ENCODE measurements at regions not wholly inside any gene's neighbourhood (a gene's known extent, or its start where the extent isn't known, plus 50 kb on each side); places are given as distances from the start of the nearest gene placed in this dataset.

DNA sequence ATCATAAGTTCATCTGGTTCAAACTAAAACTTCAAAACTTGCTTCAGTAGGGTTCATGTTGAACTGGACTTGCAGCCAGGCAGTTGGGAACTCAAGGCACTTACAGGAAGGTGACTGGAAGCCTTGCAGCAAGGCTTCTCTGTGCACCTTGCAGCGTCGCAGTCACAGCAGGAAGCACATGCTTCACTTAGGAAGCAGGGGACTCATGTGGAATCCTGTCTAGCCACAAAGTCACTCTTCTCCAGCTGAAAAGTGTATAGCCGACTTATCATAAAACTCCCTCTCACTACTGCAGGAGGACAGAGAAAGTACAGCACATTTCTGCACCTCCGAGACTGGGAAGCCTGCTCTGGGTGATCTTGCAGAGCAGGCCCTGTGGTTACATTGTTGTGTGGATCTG is 114.0 kb upstream of the PRB2 start:
- TF ChIP-seq POLR2AphosphoS5 (IDR thresholded peaks at IDR 0.05; ENCODE audit: low read depth, low read length) (no peak), POLR2A (IDR thresholded peaks at IDR 0.05; ENCODE audit: low read depth, low read length) (no peak)
